SK-N-MC (cell line): ENCODE measurements at regions not wholly inside any gene's neighbourhood (a gene's known extent, or its start where the extent isn't known, plus 50 kb on each side); places are given as distances from the start of the nearest gene placed in this dataset.

Source experiments
- DNase-seq: peaks from one replicate; pipeline ENCODE4 v3.0.0-alpha.2; 2011; ENCODE audit warnings: low read depth, low spot score
- H3K27ac ChIP-seq: fragments of 200-600 bp; sonication (generic); 2 replicates; pipeline ENCODE4 v1.5.1; 2016; ENCODE audit warnings: mixed run types
- H3K36me3 ChIP-seq: fragments of 200-600 bp; sonication (generic); 2 replicates; pipeline ENCODE4 v1.6.1; 2017; ENCODE audit warnings: antibody characterized with exemption, low read length, mixed read lengths; ENCODE audit not compliant: insufficient read depth
- H3K4me3 ChIP-seq: fragments of 200-600 bp; sonication (generic); 2 replicates; pipeline ENCODE4 v1.5.1; 2016
- H3K9ac ChIP-seq: fragments of 200-600 bp; sonication (generic); 2 replicates; pipeline ENCODE4 v1.8.0; 2017; ENCODE audit warnings: mixed run types, mixed read lengths; ENCODE audit not compliant: insufficient read length
- H3K9me3 ChIP-seq: fragments of 200-600 bp; sonication (generic); 2 replicates; pipeline ENCODE4 v1.6.1; 2017; ENCODE audit warnings: low read depth, mild to moderate bottlenecking, antibody characterized with exemption, low read length, moderate library complexity, mixed read lengths
- EZH2 ChIP-seq: fragments of 200-600 bp; sonication (generic); IDR thresholded peaks from one replicate; pipeline ENCODE4 v1.6.1; 2017; ENCODE audit warnings: antibody characterized with exemption
- FOXP2 ChIP-seq: optimal IDR thresholded peaks from 2 replicates; pipeline ENCODE3; 2011; ENCODE audit warnings: mild to moderate bottlenecking, moderate library complexity; ENCODE audit not compliant: insufficient read depth; ENCODE audit errors: extremely low read length, control extremely low read depth
- POLR2AphosphoS5 ChIP-seq: IDR thresholded peaks from 2 replicates; pipeline ENCODE4 v1.6.1; 2012; ENCODE audit warnings: mild to moderate bottlenecking, low read depth, low read length, borderline replicate concordance

DNA sequence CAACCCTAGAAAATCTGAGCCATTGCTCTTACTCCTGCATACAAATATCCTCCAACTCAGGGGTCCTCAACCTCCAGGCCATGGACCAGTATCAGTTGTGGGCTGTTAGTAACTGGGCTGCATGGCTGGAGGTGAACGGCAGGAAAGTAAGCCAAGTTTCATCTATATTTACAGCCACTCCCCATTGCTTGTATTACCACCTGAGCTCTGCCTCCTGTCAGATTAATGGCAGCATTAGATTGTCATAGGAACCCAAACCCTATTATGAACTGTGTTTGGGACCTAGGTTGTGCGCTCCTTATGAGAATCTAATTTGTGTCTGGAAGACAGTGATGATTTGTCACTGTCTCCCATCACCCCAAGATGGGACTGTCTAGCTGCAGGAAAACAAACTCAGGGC lies 246.5 kb upstream of the CDIN1 start:
- Histone ChIP-seq H3K9ac (no peak overlapping the region), H3K4me3 (no peak overlapping the region), H3K27ac (peak overlapping the region; percentile 90; the same call in 1 of the 2 replicates), H3K9me3 (no peaks in the 10 kb centered on the region), H3K36me3 (no peaks in the 10 kb centered on the region)
- TF ChIP-seq EZH2: no peak
- TF ChIP-seq FOXP2: no peak
- TF ChIP-seq POLR2AphosphoS5: no peak
- no peak for DNase-seq

DNA sequence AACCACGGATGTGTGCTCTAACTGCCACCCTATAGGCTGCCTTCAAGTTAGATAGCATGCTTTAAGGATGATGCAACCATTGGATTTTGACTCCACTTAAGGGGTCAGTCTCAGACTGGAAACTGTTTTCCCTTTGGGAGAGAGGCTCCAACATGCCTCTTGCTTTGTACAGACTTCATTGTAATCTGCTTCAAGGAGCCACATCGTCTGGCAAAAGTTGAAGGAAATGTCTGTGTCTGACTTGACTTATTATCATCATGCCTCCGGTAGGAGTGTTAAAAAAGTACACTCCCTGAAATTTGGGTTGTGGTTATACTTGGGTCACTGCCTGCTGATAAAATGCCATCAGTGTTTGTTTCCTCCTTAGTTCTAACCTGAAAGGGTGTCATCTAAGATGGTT lies 245.4 kb upstream of the CDIN1 start:
- no peak for DNase-seq
- peak overlapping the region; percentile 48; the same call in 1 of the 2 replicates for H3K27ac ChIP-seq
- H3K4me3 ChIP-seq: peak overlapping the region; percentile 42

DNA sequence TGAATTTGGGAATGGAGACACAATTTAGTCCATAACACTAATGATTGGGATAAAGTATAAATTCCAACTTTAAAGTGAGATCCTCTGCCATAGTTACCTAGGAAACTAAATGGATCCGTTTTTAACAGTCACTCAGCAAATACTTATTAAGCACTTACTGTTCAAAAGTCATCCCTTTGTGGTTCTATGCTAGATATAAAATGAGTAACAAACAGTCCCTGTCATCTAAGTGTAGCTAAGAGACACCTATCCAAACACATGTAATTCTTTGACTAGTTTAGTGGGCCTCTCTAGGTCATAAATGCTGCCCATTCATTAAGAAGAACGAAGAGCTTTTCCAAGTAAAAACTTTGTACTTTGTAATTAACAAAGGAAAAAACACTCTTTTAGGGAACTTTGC lies 244.2 kb upstream of the CDIN1 start:
- Histone ChIP-seq H3K4me3 (no peak overlapping the region), H3K27ac (no peak overlapping the region), H3K9me3 (no peaks in the 10 kb centered on the region), H3K36me3 (no peaks in the 10 kb centered on the region), H3K9ac (no peak overlapping the region)
- DNase-seq: no peak
- TF ChIP-seq FOXP2: no peak
- TF ChIP-seq EZH2: no peak
- no peak for TF ChIP-seq POLR2AphosphoS5

More for the DNA sequence above, 245.4 kb upstream of the CDIN1 start:
- no peaks in the 10 kb centered on the region for H3K9me3 ChIP-seq
- TF ChIP-seq POLR2AphosphoS5 (no peak), EZH2 (no peak), FOXP2 (no peak)
- H3K9ac ChIP-seq: peak overlapping the region; percentile 18
- no peaks in the 10 kb centered on the region for H3K36me3 ChIP-seq

DNA sequence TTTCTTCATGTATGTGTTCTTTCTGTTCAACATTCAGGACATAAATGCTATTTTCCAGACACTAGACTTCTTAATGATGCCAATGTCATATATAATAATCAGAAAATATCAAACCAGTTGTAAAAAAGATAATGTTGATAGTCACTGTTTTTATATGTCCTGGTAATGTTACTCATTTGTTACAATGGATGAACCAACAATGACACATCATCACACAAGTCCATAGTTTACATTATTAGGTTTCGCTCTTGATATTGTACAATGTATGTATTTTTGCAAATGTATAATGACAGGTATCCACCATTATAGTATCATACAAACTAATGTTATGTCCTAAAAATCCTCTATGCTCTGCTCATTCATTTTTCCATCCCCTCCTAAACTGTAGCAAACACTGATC lies 243.8 kb upstream of the CDIN1 start:
- Histone ChIP-seq H3K9me3 (no peaks in the 10 kb centered on the region), H3K36me3 (no peaks in the 10 kb centered on the region), H3K9ac (no peak overlapping the region), H3K4me3 (no peak overlapping the region), H3K27ac (no peak overlapping the region)
- TF ChIP-seq POLR2AphosphoS5 (no peak), EZH2 (no peak), FOXP2 (no peak)
- no peak for DNase-seq

DNA sequence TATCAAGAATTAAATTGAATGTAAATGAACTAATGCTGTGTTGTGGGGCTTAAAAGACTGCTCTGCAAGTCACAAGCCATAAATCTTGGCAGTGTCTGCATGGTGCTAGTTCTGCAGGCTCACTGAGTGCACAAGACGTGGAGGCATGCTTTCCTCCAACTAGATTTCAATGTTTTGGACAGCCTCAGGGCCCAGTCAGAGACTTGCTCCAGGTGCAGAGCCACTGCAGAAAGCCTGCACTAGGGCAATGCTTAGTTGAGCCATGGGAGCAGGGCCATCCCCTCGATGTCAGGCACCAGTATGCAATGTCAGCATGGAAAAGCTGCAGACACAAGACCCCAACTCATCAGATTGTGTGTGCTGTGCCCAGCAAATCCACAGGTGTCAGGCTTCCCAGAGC lies 234.5 kb upstream of the CDIN1 start:
- Histone ChIP-seq H3K9me3 (no peaks in the 10 kb centered on the region), H3K27ac (no peak overlapping the region), H3K4me3 (no peak overlapping the region), H3K36me3 (no peaks in the 10 kb centered on the region), H3K9ac (no peak overlapping the region)
- DNase-seq: no peak
- TF ChIP-seq FOXP2: no peak
- TF ChIP-seq EZH2: no peak
- TF ChIP-seq POLR2AphosphoS5: no peak

DNA sequence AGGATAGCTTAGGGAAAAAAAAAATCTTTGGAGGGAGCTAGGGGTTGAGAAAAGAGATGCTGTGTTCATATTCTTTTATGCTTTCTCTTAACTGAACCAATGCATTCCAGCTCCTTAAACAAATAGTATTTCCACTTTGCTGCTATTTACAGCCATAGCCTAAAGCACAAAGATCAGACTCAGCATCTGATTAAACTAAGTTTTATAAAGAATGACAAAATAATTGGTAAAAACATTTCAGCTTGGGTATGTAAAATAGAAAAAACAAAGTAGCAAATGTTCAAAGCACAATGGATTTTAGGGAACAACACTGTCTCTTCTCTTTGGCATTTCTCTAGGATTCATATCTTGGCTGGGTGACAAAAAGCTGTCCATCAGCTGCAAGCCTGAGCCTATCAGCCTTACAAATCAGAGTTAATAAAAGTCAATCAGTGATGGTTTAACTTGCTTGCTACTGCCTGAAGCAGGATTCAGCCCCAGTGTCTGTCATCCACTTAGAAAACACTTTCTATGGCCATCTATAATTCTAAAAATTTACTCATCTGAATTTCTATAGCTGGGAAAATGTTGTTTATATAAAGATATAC lies 232.1 kb upstream of the CDIN1 start:
- Histone ChIP-seq H3K4me3 (no peak overlapping the region), H3K9ac (no peak overlapping the region), H3K36me3 (no peaks in the 10 kb centered on the region), H3K9me3 (no peaks in the 10 kb centered on the region), H3K27ac (no peak overlapping the region)
- DNase-seq: no peak
- no peak for TF ChIP-seq FOXP2
- no peak for TF ChIP-seq EZH2
- no peak for TF ChIP-seq POLR2AphosphoS5

DNA sequence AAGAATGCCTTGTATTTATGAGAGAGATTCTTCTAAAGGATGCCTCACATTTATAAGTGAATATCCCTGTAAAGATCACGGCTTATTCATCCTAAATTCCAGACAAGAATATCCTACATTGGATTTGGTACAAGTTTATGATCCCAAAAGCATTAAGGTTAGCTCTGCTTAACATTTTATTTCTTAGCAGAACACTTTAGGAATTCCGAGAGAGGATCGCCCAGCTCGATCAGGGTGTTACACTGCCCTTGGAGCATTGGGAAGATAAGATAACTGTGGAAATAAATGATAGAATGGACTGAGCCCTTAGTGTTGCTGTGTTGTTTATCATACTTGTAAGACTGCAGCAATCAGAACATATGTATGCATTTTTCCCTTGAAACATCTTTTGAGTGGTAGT lies 223.0 kb upstream of the CDIN1 start:
- no peak overlapping the region for H3K4me3 ChIP-seq
- DNase-seq: no peak
- H3K27ac ChIP-seq: no peak overlapping the region
- H3K9ac ChIP-seq: no peak overlapping the region
- TF ChIP-seq FOXP2 (no peak), POLR2AphosphoS5 (no peak), EZH2 (no peak)
- no peaks in the 10 kb centered on the region for H3K9me3 ChIP-seq
- H3K36me3 ChIP-seq: no peaks in the 10 kb centered on the region

DNA sequence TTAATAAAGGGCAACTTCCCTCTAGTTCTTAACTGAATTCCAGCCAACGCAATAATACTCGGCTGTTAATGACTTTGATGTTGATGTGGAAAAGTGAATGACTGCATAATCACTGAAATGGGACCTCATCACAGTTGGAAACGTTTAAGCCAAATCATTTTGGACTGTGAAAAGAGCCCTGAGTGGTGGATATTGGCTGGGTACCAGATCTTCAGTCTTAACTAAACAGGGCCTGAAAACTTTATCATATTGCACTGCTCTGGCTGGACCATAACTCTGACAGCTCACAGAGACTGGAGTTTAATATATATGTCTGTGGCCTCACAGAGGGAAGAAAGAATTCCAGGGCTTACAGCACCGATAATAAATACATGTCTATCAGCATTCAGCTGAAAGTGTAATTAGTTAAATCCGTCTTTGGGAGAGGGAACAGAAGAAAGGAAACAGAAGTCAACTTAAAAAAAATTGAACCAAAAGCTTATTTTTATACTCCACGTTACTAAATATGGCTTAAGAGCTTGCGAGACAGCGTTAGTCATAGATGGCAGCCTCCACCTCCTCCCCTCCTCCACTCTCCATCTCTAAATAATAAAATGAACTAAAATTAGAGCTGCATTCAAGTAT lies 222.3 kb upstream of the CDIN1 start:
- Histone ChIP-seq H3K9me3 (no peaks in the 10 kb centered on the region), H3K9ac (no peak overlapping the region), H3K27ac (no peak overlapping the region), H3K4me3 (no peak overlapping the region), H3K36me3 (no peaks in the 10 kb centered on the region)
- no peak for DNase-seq
- TF ChIP-seq EZH2: no peak
- TF ChIP-seq FOXP2: no peak
- no peak for TF ChIP-seq POLR2AphosphoS5
